ENCODE measurements at regions not wholly inside any gene's neighbourhood (a gene's known extent, or its start where the extent isn't known, plus 50 kb on each side); places are given as distances from the start of the nearest gene placed in this dataset.

- H3K9me3 ChIP-seq (ENCODE audit: control insufficient read depth, low read length) = no peaks in the 10 kb centered on the region
- H3K27ac ChIP-seq (ENCODE audit: low read depth, low read length) = no peak overlapping the region
- peaks cover 9% of the 10 kb centered on the region for H3K4me1 ChIP-seq (ENCODE audit: control insufficient read depth, insufficient read depth, low read length)
- peaks cover 5% of the 10 kb centered on the region for H3K27me3 Mint-ChIP-seq (ENCODE audit: insufficient read depth)
- H3K36me3 ChIP-seq (ENCODE audit: control insufficient read depth, insufficient read depth, low read length) = no peaks in the 10 kb centered on the region
- H3K27me3 ChIP-seq (ENCODE audit: control insufficient read depth, insufficient read depth, low read length, poor library complexity, severe bottlenecking) = no peaks in the 10 kb centered on the region
- no peaks in the 10 kb centered on the region for H3K9me3 Mint-ChIP-seq
- H3K4me3 Mint-ChIP-seq = no peak overlapping the region
- TF ChIP-seq CTCF (conservative IDR thresholded peaks at IDR 0.05) = no peak
- no peak overlapping the region for H3K4me3 ChIP-seq (ENCODE audit: low read length)
- no peak overlapping the region for H3K9ac ChIP-seq (ENCODE audit: extremely low read depth, low read length, poor library complexity, severe bottlenecking)
- H3K27ac Mint-ChIP-seq = no peak overlapping the region
- no peaks in the 10 kb centered on the region for H3K36me3 Mint-ChIP-seq (ENCODE audit: low read depth)
- H3K4me1 Mint-ChIP-seq = peaks cover 36% of the 10 kb centered on the region
- DNase-seq = peak; percentile 75
- 81 to 91% methylated on average over 11 to 12 of the region's 12 CpGs for WGBS, 2 experiments (ENCODE audit: insufficient coverage in 1 of 2, insufficient read length in 1 of 2)
Observed at GRCh38 chr6:139539852-139540251, 165.4 kb upstream of the CITED2 start.

- Histone ChIP-seq H3K9ac (ENCODE audit: extremely low read depth, low read length, poor library complexity, severe bottlenecking) (no peak overlapping the region), H3K27ac (ENCODE audit: low read depth, low read length) (no peak overlapping the region), H3K4me1 (ENCODE audit: control insufficient read depth, insufficient read depth, low read length) (peaks cover 20% of the 10 kb centered on the region), H3K4me3 (ENCODE audit: low read length) (no peak overlapping the region), H3K27me3 (ENCODE audit: control insufficient read depth, insufficient read depth, low read length, poor library complexity, severe bottlenecking) (no peaks in the 10 kb centered on the region), H3K36me3 (ENCODE audit: control insufficient read depth, insufficient read depth, low read length) (no peaks in the 10 kb centered on the region), H3K9me3 (ENCODE audit: control insufficient read depth, low read length) (no peaks in the 10 kb centered on the region)
- 78 to 91% methylated on average over 6 to 7 of the region's 7 CpGs for WGBS, 2 experiments (ENCODE audit: insufficient coverage in 1 of 2, insufficient read length in 1 of 2)
- TF ChIP-seq CTCF (conservative IDR thresholded peaks at IDR 0.05) = no peak
- H3K9me3 Mint-ChIP-seq = no peaks in the 10 kb centered on the region
- no peak overlapping the region for H3K27ac Mint-ChIP-seq
- H3K4me1 Mint-ChIP-seq = peaks cover 49% of the 10 kb centered on the region
- H3K36me3 Mint-ChIP-seq (ENCODE audit: low read depth) = no peaks in the 10 kb centered on the region
- H3K27me3 Mint-ChIP-seq (ENCODE audit: insufficient read depth) = peaks cover 3% of the 10 kb centered on the region
- no peak overlapping the region for H3K4me3 Mint-ChIP-seq
- DNase-seq = no peak
Observed at GRCh38 chr6:139538366-139538765, 163.9 kb upstream of the CITED2 start.

GRCh38 chr6:139536751-139537617, 162.5 kb upstream of the CITED2 start:
- Mint-ChIP-seq H3K4me1 (peaks cover 49% of the 10 kb centered on the region), H3K27me3 (ENCODE audit: insufficient read depth) (peaks cover 3% of the 10 kb centered on the region), H3K9me3 (no peaks in the 10 kb centered on the region), H3K36me3 (ENCODE audit: low read depth) (no peaks in the 10 kb centered on the region), H3K27ac (no peak overlapping the region), H3K4me3 (no peak overlapping the region)
- Histone ChIP-seq H3K36me3 (ENCODE audit: control insufficient read depth, insufficient read depth, low read length) (no peaks in the 10 kb centered on the region), H3K4me3 (ENCODE audit: low read length) (no peak overlapping the region), H3K4me1 (ENCODE audit: control insufficient read depth, insufficient read depth, low read length) (peaks cover 20% of the 10 kb centered on the region), H3K9me3 (ENCODE audit: control insufficient read depth, low read length) (no peaks in the 10 kb centered on the region), H3K27me3 (ENCODE audit: control insufficient read depth, insufficient read depth, low read length, poor library complexity, severe bottlenecking) (no peaks in the 10 kb centered on the region), H3K27ac (ENCODE audit: low read depth, low read length) (no peak overlapping the region), H3K9ac (ENCODE audit: extremely low read depth, low read length, poor library complexity, severe bottlenecking) (no peak overlapping the region)
- no peak for TF ChIP-seq CTCF (conservative IDR thresholded peaks at IDR 0.05)
- no peak for DNase-seq
- WGBS, 2 experiments (ENCODE audit: insufficient coverage in 1 of 2, insufficient read length in 1 of 2) = 94 to 95% methylated on average over 3 to 8 of the region's 8 CpGs

All from endodermal cell (in vitro differentiated cells).